GM18868 (cell line): ENCODE measurements at regions not wholly inside any gene's neighbourhood (a gene's known extent, or its start where the extent isn't known, plus 50 kb on each side); places are given as distances from the start of the nearest gene placed in this dataset.
"Not testable (repeated sequence)": the region's sequence is repeated elsewhere in the genome, so short reads cannot be mapped to it uniquely, and the experiment has no call there.

Experiments used
- ATAC-seq: cut with Tn5 transposase; IDR thresholded peaks from one replicate; pipeline ENCODE4 v1.9.1; 2021; ENCODE audit warnings: mild to moderate bottlenecking, moderate library complexity; ENCODE audit not compliant: unreplicated experiment

DNA sequence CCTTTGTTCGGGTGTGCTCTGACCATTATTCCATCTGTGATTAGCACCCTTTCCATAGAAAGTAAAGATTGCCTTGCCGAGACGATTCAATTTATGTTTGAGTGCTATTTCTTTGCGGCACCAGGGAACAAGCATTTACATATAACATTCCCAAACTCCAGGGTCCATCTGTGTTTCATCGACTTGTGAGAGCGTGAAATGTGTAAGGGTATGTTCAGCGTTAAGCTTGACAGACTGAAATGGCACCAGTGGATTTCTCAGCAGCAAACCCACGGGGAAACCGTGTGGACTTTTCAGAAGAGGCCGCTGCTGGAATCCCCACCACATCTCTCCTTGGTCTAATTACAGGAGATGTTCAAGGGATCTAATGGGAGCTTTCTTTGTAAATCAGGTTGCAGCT lies 270.5 kb downstream of the TCERG1L start:
- no peak for ATAC-seq

- no peak for ATAC-seq
Observed at GRCh38 chr10:131041441-131041840, 270.1 kb downstream of the TCERG1L start.

DNA sequence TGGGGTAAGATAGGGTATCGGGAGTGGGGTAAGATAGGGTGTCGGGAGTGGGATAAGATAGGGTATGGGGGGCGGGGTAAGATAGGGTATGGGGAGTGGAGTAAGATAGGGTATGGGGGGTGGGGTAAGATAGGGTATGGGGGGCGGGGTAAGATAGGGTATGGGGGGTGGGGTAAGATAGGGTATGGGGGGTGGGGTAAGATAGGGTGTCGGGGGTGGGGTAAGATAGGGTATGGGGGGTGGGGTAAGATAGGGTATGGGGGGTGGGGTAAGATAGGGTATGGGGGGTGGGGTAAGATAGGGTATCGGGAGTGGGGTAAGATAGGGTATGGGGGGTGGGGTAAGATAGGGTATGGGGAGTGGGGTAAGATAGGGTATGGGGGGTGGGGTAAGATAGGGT lies 269.5 kb downstream of the TCERG1L start:
- not testable (repeated sequence) for ATAC-seq
